ENCODE measurements at regions not wholly inside any gene's neighbourhood (a gene's known extent, or its start where the extent isn't known, plus 50 kb on each side); places are given as distances from the start of the nearest gene placed in this dataset.

DNA sequence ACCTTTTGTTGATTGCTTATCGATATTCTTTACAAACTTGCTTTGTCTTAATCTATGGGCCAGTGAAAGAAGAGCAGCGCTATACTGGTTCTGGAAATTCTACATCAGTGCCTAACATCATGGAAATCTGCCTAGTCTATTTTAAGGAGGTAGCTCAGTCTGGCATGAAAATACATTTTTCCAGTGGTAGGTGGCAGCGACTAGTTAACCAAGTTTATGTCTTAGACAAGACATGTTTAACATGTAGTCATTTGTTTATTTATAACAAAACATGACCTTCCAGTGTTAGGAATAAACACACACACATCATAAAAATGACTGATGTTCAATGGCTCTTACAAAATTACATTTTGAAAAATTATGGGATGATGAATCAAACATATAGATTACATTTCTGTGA, 336.0 kb upstream of the SOX5 start (continued):
- TF ChIP-seq, protein P1, sequence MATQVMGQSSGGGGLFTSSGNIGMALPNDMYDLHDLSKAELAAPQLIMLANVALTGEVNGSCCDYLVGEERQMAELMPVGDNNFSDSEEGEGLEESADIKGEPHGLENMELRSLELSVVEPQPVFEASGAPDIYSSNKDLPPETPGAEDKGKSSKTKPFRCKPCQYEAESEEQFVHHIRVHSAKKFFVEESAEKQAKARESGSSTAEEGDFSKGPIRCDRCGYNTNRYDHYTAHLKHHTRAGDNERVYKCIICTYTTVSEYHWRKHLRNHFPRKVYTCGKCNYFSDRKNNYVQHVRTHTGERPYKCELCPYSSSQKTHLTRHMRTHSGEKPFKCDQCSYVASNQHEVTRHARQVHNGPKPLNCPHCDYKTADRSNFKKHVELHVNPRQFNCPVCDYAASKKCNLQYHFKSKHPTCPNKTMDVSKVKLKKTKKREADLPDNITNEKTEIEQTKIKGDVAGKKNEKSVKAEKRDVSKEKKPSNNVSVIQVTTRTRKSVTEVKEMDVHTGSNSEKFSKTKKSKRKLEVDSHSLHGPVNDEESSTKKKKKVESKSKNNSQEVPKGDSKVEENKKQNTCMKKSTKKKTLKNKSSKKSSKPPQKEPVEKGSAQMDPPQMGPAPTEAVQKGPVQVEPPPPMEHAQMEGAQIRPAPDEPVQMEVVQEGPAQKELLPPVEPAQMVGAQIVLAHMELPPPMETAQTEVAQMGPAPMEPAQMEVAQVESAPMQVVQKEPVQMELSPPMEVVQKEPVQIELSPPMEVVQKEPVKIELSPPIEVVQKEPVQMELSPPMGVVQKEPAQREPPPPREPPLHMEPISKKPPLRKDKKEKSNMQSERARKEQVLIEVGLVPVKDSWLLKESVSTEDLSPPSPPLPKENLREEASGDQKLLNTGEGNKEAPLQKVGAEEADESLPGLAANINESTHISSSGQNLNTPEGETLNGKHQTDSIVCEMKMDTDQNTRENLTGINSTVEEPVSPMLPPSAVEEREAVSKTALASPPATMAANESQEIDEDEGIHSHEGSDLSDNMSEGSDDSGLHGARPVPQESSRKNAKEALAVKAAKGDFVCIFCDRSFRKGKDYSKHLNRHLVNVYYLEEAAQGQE (IDR thresholded peaks at IDR 0.05; ENCODE audit: low read depth) = no peak
- TF ChIP-seq EZH2phosphoT487 (IDR thresholded peaks at IDR 0.05; ENCODE audit: borderline replicate concordance) (no peak), POLR2AphosphoS5 (IDR thresholded peaks at IDR 0.05; ENCODE audit: low read depth, low read length) (no peak)

DNA sequence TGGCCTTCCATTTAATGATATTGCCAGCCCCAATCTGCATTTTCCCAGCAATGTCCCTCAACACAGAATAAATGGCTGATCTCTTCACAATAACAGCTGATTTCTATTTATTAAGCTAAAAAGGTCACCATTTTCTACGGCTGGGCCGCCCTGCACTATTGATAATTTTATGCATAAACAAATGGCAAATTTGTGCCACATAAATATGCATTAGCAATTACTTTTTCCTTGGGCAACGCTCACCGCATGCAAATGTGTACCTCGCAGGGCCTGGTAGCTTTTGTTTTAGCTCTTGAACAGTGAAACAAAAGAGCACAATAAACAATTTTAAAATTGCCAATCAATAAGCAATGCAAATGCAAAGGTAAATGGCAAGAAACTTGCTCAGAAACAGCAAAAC, 331.9 kb upstream of the SOX5 start:
- H3K9me3 ChIP-seq (ENCODE audit: control insufficient read depth in 1 of 2, insufficient read depth in 1 of 2, low read depth in 1 of 2, low read length in 2 of 2) = peaks cover 12 to 21% of the 10 kb centered on the region in 2 experiments; a peak in 2 of 4 replicates
- intact Hi-C loops (cut with micrococcal nuclease) = no loop called here
- ATAC-seq = no peak
- H3K79me2 ChIP-seq (ENCODE audit: insufficient read depth, low read length) = no peaks in the 10 kb centered on the region
- H3K4me1 ChIP-seq (ENCODE audit: control insufficient read depth in 1 of 2, insufficient read depth in 2 of 2, low read length in 2 of 2) = no peaks in the 10 kb centered on the region
- no peak overlapping the region for H3K4me3 ChIP-seq (replicated peaks in 1 of 2; ENCODE audit: low read depth in 1 of 2, low read length in 2 of 2)
- RAD21 ChIA-PET (ENCODE audit: low non-redundant PET in 1 of 2, low total read pairs in 2 of 2, uncharacterized antibody in 2 of 2, unreplicated experiment in 2 of 2) = no interaction called here
- TF ChIP-seq SRF (IDR thresholded peaks at IDR 0.05; ENCODE audit: low read depth) (no peak), SP1 (IDR thresholded peaks at IDR 0.05; ENCODE audit: low read depth) (no peak), POLR2A (IDR thresholded peaks at IDR 0.05; ENCODE audit: borderline replicate concordance, extremely low read depth, insufficient read depth, insufficient read length) (no peak), ELF1 (IDR thresholded peaks at IDR 0.05; ENCODE audit: borderline replicate concordance, low read depth) (no peak), POLR2AphosphoS5 (IDR thresholded peaks at IDR 0.05; ENCODE audit: low read depth, low read length) (no peak), ZNF274 (IDR thresholded peaks at IDR 0.05; ENCODE audit: low read depth, low read length) (no peak), EGR1 (IDR thresholded peaks at IDR 0.05; ENCODE audit: low read depth) (no peak), CTCF (IDR thresholded peaks at IDR 0.05 in 2 of 3, conservative IDR thresholded peaks at IDR 0.05 in 1 of 3; ENCODE audit: borderline replicate concordance in 1 of 3, insufficient read depth in 1 of 3, low read depth in 2 of 3, low read length in 2 of 3) (no peak), YY1 (IDR thresholded peaks at IDR 0.05; ENCODE audit: extremely low read depth, insufficient replicate concordance, low read depth, low read length) (no peak)
- TF ChIP-seq, protein P2, sequence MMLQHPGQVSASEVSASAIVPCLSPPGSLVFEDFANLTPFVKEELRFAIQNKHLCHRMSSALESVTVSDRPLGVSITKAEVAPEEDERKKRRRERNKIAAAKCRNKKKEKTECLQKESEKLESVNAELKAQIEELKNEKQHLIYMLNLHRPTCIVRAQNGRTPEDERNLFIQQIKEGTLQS (IDR thresholded peaks at IDR 0.05) = no peak
- TF ChIP-seq, protein P1 (IDR thresholded peaks at IDR 0.05; ENCODE audit: low read depth) = no peak
- H3K27ac ChIP-seq (ENCODE audit: low read depth, low read length) = no peak overlapping the region
- H3K9me2 ChIP-seq (ENCODE audit: insufficient read depth) = no peaks in the 10 kb centered on the region
- no peaks in the 10 kb centered on the region for H3K27me3 ChIP-seq (ENCODE audit: insufficient read depth, low read length)
- H3K4me2 ChIP-seq (ENCODE audit: low read length) = no peak overlapping the region
- POLR2A ChIA-PET = no interaction called here
- no peak for DNase-seq (ENCODE audit: low read depth, low spot score)
- H3K36me3 ChIP-seq (ENCODE audit: control insufficient read depth in 1 of 2, insufficient read depth in 2 of 2, low read length in 2 of 2) = no peaks in the 10 kb centered on the region
- no peaks in the 10 kb centered on the region for H4K20me1 ChIP-seq (ENCODE audit: insufficient read depth)
- BruUV-seq (replicated peaks) = no TSS peak
- no peak overlapping the region for H2AFZ ChIP-seq (ENCODE audit: low read depth, low read length, poor library complexity, severe bottlenecking)
- CTCF ChIA-PET = no interaction called here
- H3K9ac ChIP-seq (ENCODE audit: low read length) = no peak overlapping the region

All from HCT116 (cell line).